ENCODE measurements at regions not wholly inside any gene's neighbourhood (a gene's known extent, or its start where the extent isn't known, plus 50 kb on each side); places are given as distances from the start of the nearest gene placed in this dataset.

- intact Hi-C loops (cut with DNase I; ENCODE audit: low total_unique reads) (loop anchor here (10.0 kb wide), 1 partner anchor 59 kb away; no protein-coding TSS in a partner anchor), in situ Hi-C loops (cut with MboI; ENCODE audit: low pct_ligation_motif_present in 1 of 4, low pct_unique_long_range_greater_than_20kb in 1 of 4, low sequenced_read_pairs in 3 of 4) (loop anchor here in 2 of 4 donors (10.0 to 25.0 kb wide), 3 partner anchors 129 to 439 kb away; no protein-coding TSS in a partner anchor)
- no peak for DNase-seq
- no peaks in the 10 kb centered on the region for H3K9me3 ChIP-seq
- H3K27me3 ChIP-seq = no peaks in the 10 kb centered on the region
- peaks cover 8 to 24% (median 17%) of the 10 kb centered on the region in 4 donors for H3K4me1 ChIP-seq
- no peak overlapping the region for H3K4me3 ChIP-seq
- 96 to 100% methylated on average over 3 of the region's 3 CpGs for WGBS, 2 donors (ENCODE audit: low coverage in 1 of 2)
- H3K27ac ChIP-seq = peak overlapping the region in 2 of 4 donors; percentile 79 to 81
- no peak for TF ChIP-seq EP300 (IDR thresholded peaks at IDR 0.05; ENCODE audit: low read depth)
- no peak for TF ChIP-seq CTCF (IDR thresholded peaks at IDR 0.05)
- TF ChIP-seq POLR2AphosphoS5 (IDR thresholded peaks at IDR 0.05) = no peak
- TF ChIP-seq POLR2A (IDR thresholded peaks at IDR 0.05) = no peak
- no peaks in the 10 kb centered on the region for H3K36me3 ChIP-seq
These were observed 56.4 kb upstream of the GGTA1 start for GRCh38 chr9:121556082-121556481.

- no peak overlapping the region for H3K4me3 ChIP-seq
- no peaks in the 10 kb centered on the region for H3K9me3 ChIP-seq
- in situ Hi-C loops (cut with MboI; ENCODE audit: low pct_ligation_motif_present in 1 of 4, low pct_unique_long_range_greater_than_20kb in 1 of 4, low sequenced_read_pairs in 3 of 4) = loop anchor here in 2 of 4 donors (10.0 to 25.0 kb wide), 3 partner anchors 128 to 438 kb away; no protein-coding TSS in a partner anchor
- H3K36me3 ChIP-seq = no peaks in the 10 kb centered on the region
- DNase-seq = no peak
- intact Hi-C loops (cut with DNase I; ENCODE audit: low total_unique reads) = loop anchor here (10.0 kb wide), 1 partner anchor 58 kb away; no protein-coding TSS in a partner anchor
- no peaks in the 10 kb centered on the region for H3K27me3 ChIP-seq
- peak in 1 of 3 donors; percentile 16 for TF ChIP-seq POLR2AphosphoS5 (IDR thresholded peaks at IDR 0.05)
- TF ChIP-seq POLR2A (IDR thresholded peaks at IDR 0.05) = no peak
- no peak for TF ChIP-seq EP300 (IDR thresholded peaks at IDR 0.05; ENCODE audit: low read depth)
- TF ChIP-seq CTCF (IDR thresholded peaks at IDR 0.05) = no peak
- peaks cover 8 to 24% (median 17%) of the 10 kb centered on the region in 4 donors for H3K4me1 ChIP-seq
- H3K27ac ChIP-seq = peak overlapping the region; percentile 67 to 81 (median 76)
- WGBS, 2 donors (ENCODE audit: low coverage in 1 of 2) = 46% methylated on average over 5 of the region's 5 CpGs; no CpG with 5 or more reads in 1 of the 2 donors
These were observed 56.9 kb upstream of the GGTA1 start for GRCh38 chr9:121556580-121556979.

- Histone ChIP-seq H3K4me3 (no peak overlapping the region), H3K4me1 (peaks cover 8 to 24% (median 17%) of the 10 kb centered on the region in 4 donors), H3K27me3 (no peaks in the 10 kb centered on the region), H3K36me3 (no peaks in the 10 kb centered on the region), H3K27ac (peak overlapping the region; percentile 67 to 81 (median 76)), H3K9me3 (no peaks in the 10 kb centered on the region)
- WGBS, 2 donors (ENCODE audit: low coverage in 1 of 2) = 26 to 72% methylated on average over 2 to 13 of the region's 15 CpGs
- in situ Hi-C loops (cut with MboI; ENCODE audit: low pct_ligation_motif_present in 1 of 4, low pct_unique_long_range_greater_than_20kb in 1 of 4, low sequenced_read_pairs in 3 of 4) (loop anchor here in 2 of 4 donors (10.0 to 25.0 kb wide), 3 partner anchors 127 to 437 kb away; no protein-coding TSS in a partner anchor), intact Hi-C loops (cut with DNase I; ENCODE audit: low total_unique reads) (loop anchor here (10.0 kb wide), 1 partner anchor 57 kb away; no protein-coding TSS in a partner anchor)
- TF ChIP-seq EP300 (IDR thresholded peaks at IDR 0.05; ENCODE audit: low read depth) (no peak), CTCF (IDR thresholded peaks at IDR 0.05) (no peak), POLR2AphosphoS5 (IDR thresholded peaks at IDR 0.05) (peak in 2 of 3 donors; percentile 4 to 30), POLR2A (IDR thresholded peaks at IDR 0.05) (no peak)
- DNase-seq = peak; percentile 45
These were observed 58.2 kb upstream of the GGTA1 start for GRCh38 chr9:121557581-121558447.

GRCh38 chr9:121558473-121558872, 58.8 kb upstream of the GGTA1 start:
- H3K27me3 ChIP-seq = no peaks in the 10 kb centered on the region
- H3K4me3 ChIP-seq = no peak overlapping the region
- TF ChIP-seq POLR2AphosphoS5 (IDR thresholded peaks at IDR 0.05) (no peak), EP300 (IDR thresholded peaks at IDR 0.05; ENCODE audit: low read depth) (no peak), POLR2A (IDR thresholded peaks at IDR 0.05) (no peak), CTCF (IDR thresholded peaks at IDR 0.05) (no peak)
- peak overlapping the region; percentile 67 to 81 (median 76) for H3K27ac ChIP-seq
- peaks cover 8 to 24% (median 17%) of the 10 kb centered on the region in 4 donors for H3K4me1 ChIP-seq
- 54 to 72% methylated on average over 4 to 7 of the region's 7 CpGs for WGBS, 2 donors (ENCODE audit: low coverage in 1 of 2)
- H3K36me3 ChIP-seq = no peaks in the 10 kb centered on the region
- in situ Hi-C loops (cut with MboI; ENCODE audit: low pct_ligation_motif_present in 1 of 4, low pct_unique_long_range_greater_than_20kb in 1 of 4, low sequenced_read_pairs in 3 of 4) = loop anchor here in 2 of 4 donors (10.0 to 25.0 kb wide), 3 partner anchors 126 to 436 kb away; no protein-coding TSS in a partner anchor
- intact Hi-C loops (cut with DNase I; ENCODE audit: low total_unique reads) = loop anchor here (10.0 kb wide), 1 partner anchor 56 kb away; no protein-coding TSS in a partner anchor
- DNase-seq = no peak
- H3K9me3 ChIP-seq = no peaks in the 10 kb centered on the region

All from transverse colon (tissue), 4 donors.